Neural progenitor cell (in vitro differentiated cells): ENCODE measurements at regions not wholly inside any gene's neighbourhood (a gene's known extent, or its start where the extent isn't known, plus 50 kb on each side); places are given as distances from the start of the nearest gene placed in this dataset.

Experiments used
- DNase-seq: peaks from one replicate; pipeline ENCODE4 v3.0.0-alpha.2; 2016; ENCODE audit warnings: low spot score
- H2AFZ ChIP-seq: fragments of 200-600 bp; sonication (generic); replicated peaks from 2 replicates; pipeline ENCODE4 v1.6.1; 2016; ENCODE audit warnings: antibody characterized with exemption
- H3F3A ChIP-seq: fragments of 200-600 bp; sonication (generic); 2 replicates; pipeline ENCODE4 v1.6.1; 2016; ENCODE audit warnings: antibody characterized with exemption, low read depth
- H3K27ac ChIP-seq: fragments of 200-600 bp; sonication (generic); 2 replicates; pipeline ENCODE4 v1.5.1; 2016; ENCODE audit warnings: mild to moderate bottlenecking
- H3K27me3 ChIP-seq: fragments of 200-600 bp; sonication (generic); 2 replicates; pipeline ENCODE4 v1.6.1; 2016; ENCODE audit warnings: mild to moderate bottlenecking, moderate library complexity
- H3K36me3 ChIP-seq: fragments of 200-600 bp; sonication (generic); 2 replicates; pipeline ENCODE4 v1.5.1; 2016
- H3K4me1 ChIP-seq: fragments of 200-600 bp; sonication (generic); 2 replicates; pipeline ENCODE4 v1.6.1; 2016; ENCODE audit warnings: mixed run types
- H3K4me2 ChIP-seq: fragments of 200-600 bp; sonication (generic); 2 replicates; pipeline ENCODE4 v1.6.1; 2016
- H3K4me3 ChIP-seq: fragments of 200-600 bp; sonication (generic); 2 replicates; pipeline ENCODE4 v1.5.1; 2016
- H3K79me2 ChIP-seq: fragments of 200-600 bp; sonication (generic); 2 replicates; pipeline ENCODE4 v1.6.1; 2016; ENCODE audit warnings: low read depth
- H3K9ac ChIP-seq: fragments of 200-600 bp; sonication (generic); 2 replicates; pipeline ENCODE4 v1.6.1; 2016
- H3K9me3 ChIP-seq: fragments of 200-600 bp; sonication (generic); 2 replicates; pipeline ENCODE4 v1.5.1; 2016; ENCODE audit warnings: low read depth
- H4K20me1 ChIP-seq: fragments of 200-600 bp; sonication (generic); 2 replicates; pipeline ENCODE4 v1.6.1; 2016; ENCODE audit warnings: low read depth
- H3K27ac Mint-ChIP-seq: 3 replicates; pipeline ENCODE4 v1.8.0; 2021; ENCODE audit warnings: mixed read lengths
- H3K27me3 Mint-ChIP-seq: 2 replicates; pipeline ENCODE4 v1.8.0; 2022; ENCODE audit warnings: low read depth, mild to moderate bottlenecking, inconsistent platforms, moderate library complexity, mixed read lengths; ENCODE audit not compliant: insufficient read depth
- H3K36me3 Mint-ChIP-seq: 3 replicates; pipeline ENCODE4 v1.8.0; 2021; ENCODE audit warnings: mixed read lengths
- H3K4me1 Mint-ChIP-seq: 3 replicates; pipeline ENCODE4 v1.8.0; 2021; ENCODE audit warnings: mixed read lengths
- H3K4me3 Mint-ChIP-seq: 3 replicates; pipeline ENCODE4 v1.8.0; 2021; ENCODE audit warnings: mild to moderate bottlenecking, moderate library complexity, mixed read lengths
- H3K9me3 Mint-ChIP-seq: 3 replicates; pipeline ENCODE4 v1.8.0; 2020; ENCODE audit warnings: mixed read lengths
- CTCF ChIP-seq: fragments of 200-600 bp; sonication (generic); IDR thresholded peaks from 2 replicates; pipeline ENCODE4 v1.5.1; 2017; ENCODE audit warnings: antibody characterized with exemption, mild to moderate bottlenecking
- EZH2 ChIP-seq: fragments of 200-600 bp; sonication (generic); IDR thresholded peaks from 2 replicates; pipeline ENCODE4 v1.6.1; 2017; ENCODE audit warnings: antibody characterized with exemption, mild to moderate bottlenecking, moderate library complexity
- EZH2phosphoT487 ChIP-seq: fragments of 200-600 bp; sonication (generic); IDR thresholded peaks from 2 replicates; pipeline ENCODE4 v1.6.1; 2017; ENCODE audit warnings: antibody characterized with exemption

GRCh38 chr5:7209658-7210057 lies 186.3 kb upstream of the ADCY2 start:
- H3K4me3 Mint-ChIP-seq = no peak overlapping the region

GRCh38 chr5:7210549-7210948 lies 185.4 kb upstream of the ADCY2 start:
- H3K27me3 ChIP-seq = no peaks in the 10 kb centered on the region
- no peak overlapping the region for H3K4me2 ChIP-seq
- TF ChIP-seq CTCF = no peak
- TF ChIP-seq EZH2 = no peak
- TF ChIP-seq EZH2phosphoT487 = no peak
- DNase-seq = no peak
- H3K36me3 Mint-ChIP-seq = no peaks in the 10 kb centered on the region
- H3K9ac ChIP-seq = no peak overlapping the region
- no peaks in the 10 kb centered on the region for H3F3A ChIP-seq
- peaks cover 1% of the 10 kb centered on the region for H3K9me3 Mint-ChIP-seq
- no peaks in the 10 kb centered on the region for H3K4me1 ChIP-seq
- H3K27ac Mint-ChIP-seq = no peak overlapping the region
- H3K4me3 Mint-ChIP-seq = no peak overlapping the region
- H3K79me2 ChIP-seq = no peaks in the 10 kb centered on the region
- no peak overlapping the region for H3K4me3 ChIP-seq
- no peak overlapping the region for H2AFZ ChIP-seq
- H3K27me3 Mint-ChIP-seq = peaks cover 7% of the 10 kb centered on the region
- H3K4me1 Mint-ChIP-seq = peaks cover 4% of the 10 kb centered on the region
- H3K27ac ChIP-seq = no peak overlapping the region
- H4K20me1 ChIP-seq = no peaks in the 10 kb centered on the region
- H3K9me3 ChIP-seq = no peaks in the 10 kb centered on the region
- H3K36me3 ChIP-seq = no peaks in the 10 kb centered on the region

More at GRCh38 chr5:7209658-7210057, 186.3 kb upstream of the ADCY2 start:
- no peaks in the 10 kb centered on the region for H3K36me3 Mint-ChIP-seq
- TF ChIP-seq EZH2phosphoT487 = no peak
- no peak for TF ChIP-seq EZH2
- TF ChIP-seq CTCF = no peak
- Histone ChIP-seq H3K36me3 (no peaks in the 10 kb centered on the region), H3K27ac (no peak overlapping the region), H4K20me1 (no peaks in the 10 kb centered on the region), H3K9me3 (no peaks in the 10 kb centered on the region), H3F3A (no peaks in the 10 kb centered on the region), H3K9ac (no peak overlapping the region), H3K4me3 (no peak overlapping the region), H2AFZ (no peak overlapping the region), H3K4me1 (no peaks in the 10 kb centered on the region), H3K27me3 (no peaks in the 10 kb centered on the region), H3K79me2 (no peaks in the 10 kb centered on the region), H3K4me2 (no peak overlapping the region)
- H3K27me3 Mint-ChIP-seq = peaks cover 7% of the 10 kb centered on the region
- peaks cover 4% of the 10 kb centered on the region for H3K4me1 Mint-ChIP-seq
- DNase-seq = no peak
- H3K27ac Mint-ChIP-seq = no peak overlapping the region
- peaks cover 2% of the 10 kb centered on the region for H3K9me3 Mint-ChIP-seq

- no peak overlapping the region for H3K4me3 ChIP-seq
- no peak overlapping the region for H3K4me3 Mint-ChIP-seq
- H3K9me3 Mint-ChIP-seq = no peaks in the 10 kb centered on the region
- H3K79me2 ChIP-seq = no peaks in the 10 kb centered on the region
- peaks cover 2% of the 10 kb centered on the region for H3K27me3 Mint-ChIP-seq
- no peak overlapping the region for H3K27ac ChIP-seq
- peaks cover 4% of the 10 kb centered on the region for H3K4me1 Mint-ChIP-seq
- no peak overlapping the region for H3K9ac ChIP-seq
- H3K27ac Mint-ChIP-seq = no peak overlapping the region
- H3K27me3 ChIP-seq = no peaks in the 10 kb centered on the region
- no peaks in the 10 kb centered on the region for H4K20me1 ChIP-seq
- TF ChIP-seq CTCF = no peak
- TF ChIP-seq EZH2phosphoT487 = no peak
- no peak for TF ChIP-seq EZH2
- no peaks in the 10 kb centered on the region for H3K36me3 Mint-ChIP-seq
- H3K4me2 ChIP-seq = no peak overlapping the region
- DNase-seq = no peak
- H2AFZ ChIP-seq = no peak overlapping the region
- H3K9me3 ChIP-seq = no peaks in the 10 kb centered on the region
- no peaks in the 10 kb centered on the region for H3K4me1 ChIP-seq
- H3F3A ChIP-seq = no peaks in the 10 kb centered on the region
- H3K36me3 ChIP-seq = no peaks in the 10 kb centered on the region
These were observed 182.4 kb upstream of the ADCY2 start for GRCh38 chr5:7213525-7213924.
